A204.1 (cell line): ENCODE measurements at regions not wholly inside any gene's neighbourhood (a gene's known extent, or its start where the extent isn't known, plus 50 kb on each side); places are given as distances from the start of the nearest gene placed in this dataset.

Experiments
- FAIRE-seq: peaks from 2 replicates; lab custom pipeline; 2012; peaks lifted over from hg19 to GRCh38; lab: Jason Lieb, UNC

DNA sequence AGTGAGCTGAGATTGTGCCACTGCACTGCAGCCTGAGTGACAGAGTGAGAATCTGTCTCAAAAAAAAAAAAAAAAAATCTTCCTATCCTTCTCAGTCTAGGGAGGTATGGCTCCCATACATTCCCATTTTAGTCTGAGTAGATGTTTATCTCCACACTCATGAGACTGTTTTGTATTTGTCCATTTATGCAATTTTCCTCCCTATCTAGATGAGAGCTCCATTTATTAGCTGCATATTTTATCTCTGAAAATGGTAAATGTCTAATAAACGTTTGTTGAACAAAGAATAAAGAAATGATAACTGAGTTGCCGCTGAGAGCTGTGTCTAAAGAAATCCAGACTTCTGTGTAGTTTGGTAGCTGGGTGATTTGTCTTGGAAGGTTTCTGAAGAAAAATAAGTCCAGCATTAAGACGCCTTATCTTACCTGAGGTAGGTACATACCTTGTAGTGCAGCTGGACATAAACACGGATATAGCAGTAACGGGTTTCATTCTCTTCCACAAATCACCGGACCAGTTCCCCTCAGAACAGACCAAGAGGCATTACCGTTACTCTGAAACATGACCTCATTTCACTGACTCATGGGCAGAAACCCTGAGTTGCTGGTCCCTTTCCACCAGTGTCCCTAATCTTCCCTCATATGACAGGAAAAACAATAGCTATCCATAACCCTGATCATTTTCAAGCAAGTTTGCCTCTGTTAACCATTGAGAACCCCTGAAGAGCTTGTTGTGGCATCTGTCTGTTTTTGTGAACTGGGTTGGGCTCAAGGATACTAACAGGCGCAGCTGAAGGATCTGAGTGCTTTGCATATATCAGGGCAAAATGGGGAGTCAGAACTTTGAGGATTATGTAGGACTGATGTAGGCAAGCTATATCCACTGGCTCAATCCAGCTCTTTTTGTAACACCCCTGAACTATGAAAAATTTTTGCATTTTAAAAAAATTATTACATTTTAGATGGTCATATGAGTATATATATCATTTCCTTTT is 177.4 kb upstream of the XYLT1 start:
- no peak for FAIRE-seq

DNA sequence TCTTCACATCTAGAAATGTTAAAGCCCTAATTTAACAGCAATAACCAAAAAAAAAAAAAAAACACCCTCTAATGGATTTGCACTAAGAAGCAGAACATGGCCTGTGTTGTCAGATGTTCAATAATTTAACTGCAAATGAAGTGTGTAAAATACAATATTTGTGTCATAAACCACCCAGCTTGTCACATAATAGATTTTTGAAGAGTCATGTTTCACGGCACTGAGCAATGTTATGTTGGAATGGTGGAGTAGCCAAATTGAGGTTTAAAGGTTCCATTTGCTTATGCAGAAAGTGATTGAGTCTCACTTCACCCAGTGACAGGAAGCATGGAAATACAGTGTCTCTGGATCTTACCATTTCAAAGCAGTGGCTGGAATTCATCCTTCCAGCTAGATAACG is 173.2 kb upstream of the XYLT1 start:
- no peak for FAIRE-seq

DNA sequence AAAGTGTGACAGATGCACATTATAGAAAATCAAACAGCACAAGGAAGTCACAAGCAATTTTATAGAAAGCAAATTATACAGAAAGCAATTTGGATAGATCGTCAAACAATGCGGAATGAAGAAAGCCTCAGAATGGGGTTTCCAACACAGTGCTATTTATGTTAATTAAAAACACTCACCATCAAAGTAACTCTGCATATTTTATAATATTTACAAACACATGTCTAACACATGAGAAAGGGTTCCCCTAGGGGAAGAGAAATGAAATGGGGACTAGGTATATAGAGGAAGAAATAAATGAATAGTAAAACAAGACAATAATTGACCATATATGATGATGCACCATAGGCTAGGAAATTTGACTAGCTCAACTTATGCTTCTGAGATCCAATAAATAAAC is 171.2 kb upstream of the XYLT1 start:
- FAIRE-seq: no peak

DNA sequence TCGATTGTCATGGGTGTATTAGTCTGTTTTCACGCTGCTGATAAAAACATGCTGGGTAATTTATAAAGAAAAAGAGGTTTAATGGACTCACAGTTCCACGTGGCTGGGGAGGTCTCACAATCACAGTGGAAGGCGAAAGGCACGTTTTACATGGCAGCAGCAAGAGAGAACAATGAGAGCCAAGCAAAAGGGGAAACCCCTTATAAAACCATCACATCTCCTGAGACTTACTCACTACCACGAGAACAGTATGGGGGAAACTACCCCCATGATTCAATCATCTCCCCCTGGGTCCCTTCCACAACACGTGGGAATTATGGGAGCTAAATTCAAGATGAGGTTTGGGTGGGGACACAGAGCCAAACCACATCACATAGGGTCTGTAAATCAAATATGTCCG is 167.4 kb upstream of the XYLT1 start:
- FAIRE-seq: no peak

DNA sequence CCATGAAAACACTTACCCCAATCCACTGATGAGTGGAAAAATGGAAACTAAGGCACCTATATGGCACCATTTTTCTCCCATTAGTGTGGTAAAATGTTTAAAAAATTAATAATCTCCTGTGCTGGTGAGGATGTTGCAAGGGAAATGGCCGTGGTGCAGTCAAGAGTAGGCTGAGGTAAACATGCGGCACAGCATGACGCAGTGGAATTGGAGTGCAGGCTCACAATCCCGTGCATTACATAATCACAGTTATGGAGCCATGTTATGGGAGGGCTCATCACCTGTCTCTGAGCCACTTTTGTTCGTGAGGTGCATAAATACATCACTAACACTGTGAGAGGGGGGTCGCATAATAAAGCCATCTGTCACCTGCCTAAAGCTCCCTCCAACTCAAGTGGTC is 164.4 kb upstream of the XYLT1 start:
- no peak for FAIRE-seq

DNA sequence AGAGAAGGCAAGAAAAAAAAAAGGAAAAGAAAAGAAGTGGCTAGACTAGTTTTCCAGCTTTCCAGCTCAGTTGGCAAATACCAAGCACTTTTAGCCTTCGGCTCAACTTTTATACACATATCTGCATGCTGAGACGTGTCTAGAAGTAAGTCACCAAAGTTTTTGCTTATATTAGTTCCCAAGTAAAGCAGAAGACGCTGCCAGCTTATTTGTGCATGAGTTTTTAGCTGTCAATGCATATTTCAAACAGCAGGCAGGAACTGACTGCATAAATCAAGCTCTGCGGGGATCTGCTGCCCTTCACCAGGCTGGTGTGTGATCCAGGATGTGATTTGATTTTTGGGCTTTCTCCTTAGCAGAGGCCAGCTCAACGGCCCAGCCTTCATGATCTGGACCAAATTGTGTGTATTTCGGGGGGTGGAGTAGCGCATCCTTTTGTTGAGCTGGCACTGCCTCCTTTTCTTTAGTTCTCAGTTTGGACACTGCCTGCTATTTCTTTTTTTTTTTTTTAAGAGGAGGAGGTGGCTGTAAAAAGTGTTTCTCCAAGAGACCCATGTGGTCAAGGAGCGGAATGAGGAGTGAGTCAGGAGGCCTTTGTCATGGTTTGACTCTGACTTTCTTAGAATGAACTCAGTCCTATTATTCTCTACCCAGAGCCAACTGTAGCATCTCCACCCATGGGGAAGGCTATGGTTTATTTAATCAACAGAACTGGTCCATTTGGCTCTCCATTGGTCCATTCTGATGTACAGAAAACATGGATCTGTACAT is 162.6 kb upstream of the XYLT1 start:
- no peak for FAIRE-seq

DNA sequence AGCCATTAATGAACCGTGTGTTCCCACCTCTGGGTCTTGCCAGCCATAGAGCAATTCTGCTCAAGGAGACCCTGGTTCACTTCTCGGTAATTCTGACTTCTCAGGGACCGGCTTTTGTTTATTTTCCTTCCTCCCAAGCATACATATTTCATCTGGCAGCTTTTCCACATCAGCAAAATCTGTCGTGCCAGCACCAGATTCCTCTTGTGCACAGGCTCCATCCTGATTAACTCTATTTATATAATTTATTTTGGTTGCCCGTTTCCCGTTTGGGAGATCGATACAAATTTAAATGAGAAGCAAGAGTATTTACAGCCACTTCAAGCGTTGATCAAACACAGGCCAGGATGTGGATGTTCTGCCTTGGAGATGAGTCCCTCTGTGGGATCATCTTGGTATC is 161.9 kb upstream of the XYLT1 start:
- no peak for FAIRE-seq

DNA sequence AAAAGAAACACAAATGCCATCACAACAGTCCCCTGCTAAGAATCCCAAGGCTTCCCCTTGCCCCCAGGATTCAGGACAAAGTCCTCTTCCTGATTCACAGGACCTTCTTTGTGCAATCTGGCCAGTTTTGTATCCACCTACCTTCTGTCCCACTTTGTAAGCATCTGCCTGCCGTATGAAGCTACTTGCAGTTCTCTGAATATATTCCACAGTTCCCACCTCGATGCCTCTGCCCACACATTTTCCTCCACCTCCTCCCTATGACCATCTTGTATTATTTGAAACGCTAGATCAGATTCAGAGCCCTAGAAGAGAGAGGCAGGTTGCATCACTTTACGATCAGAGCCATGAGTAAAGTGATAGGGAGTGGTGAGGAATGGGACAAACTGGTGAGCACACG is 159.2 kb upstream of the XYLT1 start:
- FAIRE-seq: no peak

DNA sequence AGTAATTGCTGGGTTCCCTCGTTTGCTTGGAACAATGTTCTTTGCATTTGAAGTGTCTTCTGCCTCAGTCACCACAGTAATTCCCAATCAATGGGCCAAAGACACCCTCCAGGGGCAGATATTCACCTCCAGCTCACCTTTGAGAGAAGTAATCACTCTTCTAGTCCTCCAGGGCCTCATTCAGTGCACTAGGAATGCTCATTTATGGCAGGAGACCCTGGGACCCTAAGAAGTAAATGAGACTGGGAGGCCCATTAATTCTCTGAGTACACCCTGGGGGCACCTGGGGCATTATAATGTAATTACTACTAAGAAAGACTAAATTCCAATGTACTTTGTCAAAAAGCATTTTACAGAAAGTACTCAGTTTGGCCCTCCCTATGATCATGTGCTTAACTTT is 158.2 kb upstream of the XYLT1 start:
- no peak for FAIRE-seq

DNA sequence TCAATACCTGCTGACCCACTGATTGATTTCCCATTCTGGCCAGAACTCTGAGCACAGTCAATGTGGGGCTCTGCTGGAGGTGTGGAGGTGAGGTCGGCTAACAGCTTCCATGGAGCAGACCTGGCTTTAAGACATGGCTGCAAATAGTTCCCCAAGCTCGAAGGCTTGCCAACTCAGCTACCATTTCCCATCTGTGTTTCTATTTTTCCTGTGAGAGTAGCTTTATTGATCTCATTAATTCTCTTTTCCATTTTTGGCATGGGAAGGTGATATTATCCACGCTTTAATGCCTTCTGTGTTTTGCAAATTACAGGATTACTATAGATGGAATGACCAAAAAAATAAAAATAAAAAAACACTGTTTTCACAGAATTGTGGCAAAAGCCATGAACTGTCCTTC is 151.6 kb upstream of the XYLT1 start:
- no peak for FAIRE-seq

DNA sequence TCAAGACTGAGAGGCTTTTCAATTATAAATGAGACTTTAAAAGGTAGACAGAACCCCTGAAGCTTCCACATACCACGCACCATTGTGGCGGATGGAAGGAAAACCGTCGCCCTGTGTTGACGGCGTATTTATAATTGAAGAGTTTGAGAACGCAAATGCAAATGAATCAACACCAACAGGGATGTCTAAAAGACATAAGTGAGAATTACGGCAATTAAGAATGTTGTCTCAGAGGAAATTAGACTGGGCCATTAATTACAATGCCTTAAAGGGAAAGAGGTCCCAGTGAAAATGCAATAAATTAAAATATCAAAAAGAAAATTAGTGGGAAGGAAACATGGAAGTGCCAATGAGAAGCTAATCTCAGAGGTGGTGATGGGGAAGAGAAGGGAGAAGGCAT is 148.5 kb upstream of the XYLT1 start:
- FAIRE-seq: no peak

DNA sequence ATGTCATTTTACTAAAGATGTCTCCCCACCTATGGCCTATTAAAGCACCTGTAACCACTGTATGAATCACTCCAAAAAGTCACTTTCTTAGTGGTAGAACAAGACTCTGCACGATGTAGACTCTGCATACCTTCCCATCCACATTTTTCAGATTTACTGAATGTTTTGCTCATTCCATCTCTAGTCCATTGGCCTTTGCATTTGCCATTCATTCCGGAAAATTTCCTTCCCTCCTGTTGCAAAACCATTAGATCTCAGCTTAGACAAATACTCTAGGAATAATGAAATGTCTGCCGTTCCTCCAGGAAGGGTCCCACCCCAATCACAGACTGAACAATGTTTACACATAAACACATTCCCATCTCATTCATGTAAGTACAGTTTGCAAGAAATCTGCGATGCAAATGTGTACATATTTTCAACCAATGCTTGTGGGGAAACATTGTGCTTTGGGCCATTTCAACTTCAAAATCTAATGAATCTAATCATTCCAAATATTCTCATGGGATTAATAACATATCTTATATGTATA is 146.3 kb upstream of the XYLT1 start:
- FAIRE-seq: no peak

DNA sequence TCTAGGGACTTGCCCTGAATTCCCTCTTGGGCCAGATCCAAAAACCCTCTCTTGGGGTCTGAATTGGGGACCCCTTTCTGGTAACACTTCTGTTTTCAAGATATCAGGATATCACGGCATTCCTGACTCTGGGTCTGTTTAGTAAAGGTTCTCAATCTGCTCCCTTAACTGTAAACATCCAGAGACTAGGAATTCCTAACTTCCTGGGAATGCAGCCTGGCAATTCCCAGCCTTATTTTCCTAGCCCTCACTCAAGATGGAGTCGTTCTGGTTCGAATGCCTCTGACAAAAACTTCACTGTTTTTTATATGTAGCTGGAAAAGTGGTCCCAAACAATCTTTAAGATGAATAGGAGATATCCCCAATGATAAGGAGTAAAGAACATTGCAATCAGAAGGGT is 141.6 kb upstream of the XYLT1 start:
- FAIRE-seq: no peak

DNA sequence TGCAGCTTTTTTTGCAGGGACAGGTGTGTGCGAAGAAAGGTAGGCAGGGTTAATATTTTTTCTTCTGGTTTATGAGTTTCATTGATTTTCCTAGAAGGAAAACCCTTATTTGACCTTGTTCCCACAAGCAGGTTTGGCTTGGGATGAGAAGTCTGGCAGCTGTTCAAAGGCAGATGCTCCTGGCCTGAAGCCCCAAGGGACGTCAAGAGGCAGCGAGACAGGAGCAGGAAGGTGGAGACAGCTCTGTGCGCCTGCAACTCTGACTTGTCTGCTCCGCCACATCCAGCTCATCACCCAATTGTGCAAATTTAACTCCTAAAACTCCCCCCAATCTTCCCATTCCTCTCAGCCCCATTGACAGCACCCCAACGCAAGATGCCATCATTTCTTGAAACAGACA is 136.8 kb upstream of the XYLT1 start:
- no peak for FAIRE-seq

DNA sequence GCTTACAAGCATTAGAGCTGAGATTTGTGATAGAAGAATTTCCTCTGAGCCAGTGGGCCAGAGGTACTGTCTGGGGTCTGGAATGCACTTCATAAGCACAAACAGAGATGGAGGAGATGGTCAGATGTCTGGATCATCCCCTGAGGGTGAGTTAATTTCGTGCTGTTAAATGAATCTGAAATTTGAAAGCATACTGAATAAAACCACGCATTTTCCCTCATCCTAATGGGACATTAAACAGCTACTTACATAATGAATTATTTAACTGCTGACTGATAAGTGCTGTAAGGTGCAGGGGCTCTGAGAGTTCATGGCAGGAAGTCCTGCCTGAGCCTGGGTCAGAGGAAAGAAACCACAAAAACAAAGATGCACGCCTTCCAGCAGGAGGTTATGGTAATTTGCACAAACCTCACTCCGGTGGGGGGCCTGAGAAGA is 136.3 kb upstream of the XYLT1 start:
- FAIRE-seq: no peak

DNA sequence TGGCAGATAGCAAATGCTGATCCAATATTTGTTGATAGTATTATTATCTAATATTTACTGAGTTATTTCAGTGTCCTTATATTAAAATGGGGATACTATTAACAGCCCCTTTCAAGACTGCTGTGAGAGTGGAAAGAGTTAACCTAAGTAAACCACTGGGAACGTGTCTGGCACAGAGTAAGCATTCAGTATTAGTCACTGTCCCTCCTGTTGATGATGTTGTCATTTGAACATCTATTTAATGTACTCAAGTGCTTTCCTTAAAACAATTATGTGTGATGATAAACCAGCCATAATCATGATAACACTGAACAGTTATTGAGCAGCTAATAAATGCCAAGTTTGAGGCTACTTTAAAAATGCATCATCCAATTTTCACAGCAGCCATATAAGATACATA is 135.7 kb upstream of the XYLT1 start:
- FAIRE-seq: no peak

DNA sequence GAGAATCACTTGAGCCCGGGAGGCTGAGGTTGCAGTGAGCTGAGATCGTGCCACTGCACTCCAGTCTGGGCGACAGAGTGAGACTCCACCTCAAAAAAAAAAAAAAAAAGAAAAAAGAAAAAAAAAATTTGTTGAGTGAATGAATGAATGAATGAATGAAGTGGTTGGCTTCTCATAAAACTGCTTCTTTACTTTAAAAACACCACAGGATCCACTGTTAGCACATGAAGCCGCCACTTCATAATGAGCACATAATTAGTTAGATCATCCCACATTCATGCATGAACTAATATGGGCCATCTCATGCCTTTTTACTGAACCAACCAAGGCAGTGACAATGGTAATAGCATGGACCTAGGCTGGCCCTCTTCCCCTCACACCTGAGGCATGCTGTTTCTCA is 135.0 kb upstream of the XYLT1 start:
- no peak for FAIRE-seq

DNA sequence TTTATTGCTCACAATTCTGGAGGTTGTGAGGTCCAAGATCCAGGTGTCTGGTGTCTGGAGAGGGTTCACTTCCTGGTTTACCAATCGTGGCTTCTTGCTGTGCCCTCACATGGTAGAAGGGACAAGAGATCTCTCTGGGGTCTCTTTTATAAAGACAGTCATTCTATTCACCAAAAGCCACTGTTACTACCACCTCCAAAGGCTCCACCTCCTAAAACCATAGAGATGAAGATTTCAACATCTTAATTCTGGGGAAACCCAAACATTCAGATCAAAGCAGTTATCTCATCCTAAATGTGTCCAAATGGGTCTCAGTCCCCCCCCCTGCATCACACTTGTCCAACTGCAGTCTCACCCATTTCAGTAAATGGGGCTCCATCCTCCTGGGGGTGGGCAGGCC is 132.9 kb upstream of the XYLT1 start:
- no peak for FAIRE-seq

DNA sequence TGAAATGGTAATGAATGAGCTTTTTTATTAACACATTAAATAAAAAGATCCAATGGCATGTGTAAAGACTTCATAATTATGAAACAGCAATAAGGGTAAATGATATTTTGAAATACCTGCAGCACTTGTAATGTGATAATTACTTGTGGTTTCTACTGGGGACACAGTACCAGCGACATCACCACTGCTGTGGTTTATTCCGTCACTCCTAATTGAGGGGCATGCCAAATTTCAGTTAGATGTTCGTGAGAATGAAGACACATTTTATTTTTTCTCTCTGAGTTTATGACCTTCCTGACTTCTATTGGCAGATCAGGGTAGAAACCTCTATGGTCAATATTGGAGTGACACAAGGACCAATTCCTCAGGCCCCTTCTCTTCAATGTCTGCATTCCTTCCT is 131.9 kb upstream of the XYLT1 start:
- FAIRE-seq: no peak

DNA sequence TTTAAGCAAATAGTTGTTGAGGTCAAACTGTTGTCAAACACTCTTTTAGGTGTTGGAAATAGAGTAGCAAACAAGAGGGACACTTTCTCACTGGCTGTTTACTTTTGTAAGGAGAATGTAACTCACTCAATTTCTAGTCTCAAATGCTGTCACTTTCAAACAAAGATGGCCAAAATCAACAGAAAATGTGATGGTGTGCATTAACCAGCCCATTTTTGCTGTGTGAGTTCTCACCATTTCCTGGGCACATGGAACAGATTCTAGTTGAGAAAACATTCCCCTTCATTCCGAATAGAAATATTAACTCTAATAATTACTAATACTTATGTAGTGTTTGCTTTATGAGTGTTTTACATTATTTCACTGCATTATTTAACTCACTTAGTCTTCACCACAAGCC is 128.2 kb upstream of the XYLT1 start:
- no peak for FAIRE-seq

DNA sequence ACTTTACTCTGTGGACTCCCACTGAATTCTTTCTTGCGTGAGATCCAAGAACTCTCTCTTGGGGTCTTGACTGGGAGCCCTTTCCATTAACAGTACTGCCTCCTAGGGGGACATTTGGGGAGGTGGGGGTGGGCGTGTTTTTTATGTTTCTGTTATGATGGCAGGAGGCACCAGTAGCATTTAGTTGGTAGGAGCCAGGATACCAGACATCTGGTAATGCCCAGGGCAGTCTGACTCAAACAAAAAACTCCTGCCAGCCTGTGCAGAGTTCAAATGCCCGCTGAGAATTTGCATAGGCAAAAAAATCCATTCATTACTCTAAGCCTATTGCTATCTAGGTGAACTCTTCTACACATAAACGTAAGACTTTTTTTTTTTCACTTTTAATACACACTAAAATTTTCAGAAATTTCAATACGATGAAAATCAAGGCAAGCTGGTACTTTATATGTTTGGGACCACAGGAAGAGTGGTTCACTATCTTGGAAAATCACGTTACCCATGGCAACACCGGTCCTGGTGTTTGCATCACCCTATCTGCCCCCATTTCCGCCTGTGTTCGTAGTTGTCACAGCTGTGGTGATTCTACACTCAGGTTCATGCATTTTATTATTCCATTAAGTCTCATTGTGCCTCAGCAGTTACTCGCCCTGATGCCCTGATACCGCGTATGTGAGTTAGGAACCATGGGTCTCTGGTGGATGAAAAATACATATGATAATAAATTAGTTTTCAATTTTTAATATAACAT is 121.1 kb upstream of the XYLT1 start:
- no peak for FAIRE-seq
